Right lobe of liver (tissue), 6 donors: ENCODE measurements at regions not wholly inside any gene's neighbourhood (a gene's known extent, or its start where the extent isn't known, plus 50 kb on each side); places are given as distances from the start of the nearest gene placed in this dataset.

Source experiments
- ATAC-seq, 4 donors: fragments of 200-7000 bp; cut with Tn5 transposase; one replicate each; pipeline ENCODE4 v1.9.1; 2020; ENCODE audit warnings: mild to moderate bottlenecking in 4 of 4, moderate library complexity in 4 of 4
- DNase-seq, 3 donors: peaks; one replicate each; pipeline ENCODE4 v3.0.0-alpha.2; 2020
- H3K27ac ChIP-seq, 3 donors: fragments of 200-600 bp; one replicate each; pipeline ENCODE4 v1.8.0; 2022
- H3K27me3 ChIP-seq, 2 donors: fragments of 200-600 bp; one replicate each; pipeline ENCODE4 v1.8.0; 2022
- H3K36me3 ChIP-seq, 4 donors: fragments of 200-600 bp; sonication (generic) in 1 of 4; one replicate each; pipeline versions ENCODE4 v1.5.1 to v1.8.0; 2017 to 2022; ENCODE audit warnings: control low read depth in 1 of 4
- H3K4me1 ChIP-seq, 4 donors: fragments of 200-600 bp; sonication (generic) in 1 of 4; one replicate each; pipeline versions ENCODE4 v1.5.1 to v1.8.0; 2017 to 2022; ENCODE audit warnings: control low read depth in 1 of 4
- H3K4me3 ChIP-seq, 3 donors: fragments of 200-600 bp; one replicate each; pipeline ENCODE4 v1.8.0; 2022
- H3K9me3 ChIP-seq, 4 donors: fragments of 200-600 bp; sonication (generic) in 1 of 4; one replicate each; pipeline versions ENCODE4 v1.5.1 to v1.8.0; 2017 to 2022; ENCODE audit warnings: control low read depth in 1 of 4
- CTCF ChIP-seq, 4 donors: fragments of 200-600 bp in 3 of 4; fragments of 450-650 bp in 1 of 4; IDR thresholded peaks; one replicate each; pipeline versions ENCODE4 v1.5.1 to v1.8.0; 2016 to 2022; ENCODE audit warnings: antibody characterized with exemption in 4 of 4, mild to moderate bottlenecking in 2 of 4
- POLR2A ChIP-seq: fragments of 450-650 bp; IDR thresholded peaks from one replicate; pipeline ENCODE4 v1.6.1; 2017; ENCODE audit warnings: antibody characterized with exemption, mild to moderate bottlenecking
- WGBS: methylation state at CpG from one replicate; pipeline ENCODE4 v1.1.6; 2018; ENCODE audit warnings: low coverage, low lambda C conversion rate; ENCODE audit not compliant: insufficient coverage; ENCODE audit errors: missing lambda C conversion rate; 5-methylcytosine and 5-hydroxymethylcytosine counted together
- intact Hi-C, 2 donors: fragments of 100-400 bp; cut with DNase I; formaldehyde crosslinking; loops; one replicate each; pipeline versions ENCODE4 v1.11.2 to v1.14.1; 2022
- donor health status: DM: no; HTN: yes; CAD: no.
- donor health status: DM: no; HTN: no; CAD: no.
- donor health status: DM: no; HTN: no; CAD: no.
- donor health status: DM: no; HTN: yes; CAD: no.
- donor health status: DM: no; HTN: yes; CAD: no.

DNA sequence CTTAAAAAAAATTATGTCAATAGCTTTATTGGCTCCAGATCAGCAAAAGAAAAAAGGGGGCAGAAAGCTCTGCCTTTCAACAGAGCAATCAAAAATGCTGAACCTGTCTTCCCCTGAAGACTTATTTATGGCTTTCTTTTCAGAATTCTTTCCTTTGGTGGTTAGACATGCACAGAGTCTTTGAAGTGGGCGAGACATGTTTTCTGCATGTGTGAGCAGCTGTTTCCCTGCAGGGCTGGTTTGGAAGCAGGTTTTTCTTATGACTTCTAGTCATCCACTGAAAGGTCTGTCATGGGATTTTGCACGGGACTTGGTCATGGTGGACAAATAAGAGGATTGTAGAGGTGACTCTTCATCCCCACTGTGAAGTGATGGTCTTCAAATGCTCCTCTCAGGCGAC is 160.3 kb downstream of the VAPA start:
- DNase-seq (no peak), ATAC-seq (no peak)
- Histone ChIP-seq H3K4me3 (no peak overlapping the region), H3K36me3 (no peaks in the 10 kb centered on the region), H3K4me1 (no peaks in the 10 kb centered on the region), H3K9me3 (no peaks in the 10 kb centered on the region), H3K27ac (no peak overlapping the region), H3K27me3 (no peaks in the 10 kb centered on the region)
- TF ChIP-seq CTCF (IDR thresholded peaks at IDR 0.05): no peak
- no peak for TF ChIP-seq POLR2A
- 44% methylated on average over 3 of the region's 3 CpGs for WGBS
- intact Hi-C loops: no loop called here

GRCh38 chr18:10074728-10075127 is 160.9 kb downstream of the VAPA start:
- Histone ChIP-seq H3K9me3 (no peaks in the 10 kb centered on the region), H3K4me3 (no peak overlapping the region), H3K27ac (no peak overlapping the region), H3K36me3 (no peaks in the 10 kb centered on the region), H3K27me3 (no peaks in the 10 kb centered on the region), H3K4me1 (no peaks in the 10 kb centered on the region)
- TF ChIP-seq POLR2A: no peak
- no peak for TF ChIP-seq CTCF (IDR thresholded peaks at IDR 0.05)
- ATAC-seq (no peak), DNase-seq (no peak)
- intact Hi-C loops: no loop called here
- 70% methylated on average over 9 of the region's 9 CpGs for WGBS

- Histone ChIP-seq H3K27me3 (no peaks in the 10 kb centered on the region), H3K27ac (no peak overlapping the region), H3K4me3 (no peak overlapping the region), H3K4me1 (no peaks in the 10 kb centered on the region), H3K36me3 (no peaks in the 10 kb centered on the region), H3K9me3 (no peaks in the 10 kb centered on the region)
- no CpG with 5 or more reads among the region's 5 CpGs for WGBS
- peak in 2 of 4 donors; percentile 28 to 38 for ATAC-seq
- TF ChIP-seq POLR2A: no peak
- TF ChIP-seq CTCF (IDR thresholded peaks at IDR 0.05): no peak
- intact Hi-C loops: no loop called here
- DNase-seq: no peak
Measured at GRCh38 chr18:10076502-10077030, 162.8 kb downstream of the VAPA start.

DNA sequence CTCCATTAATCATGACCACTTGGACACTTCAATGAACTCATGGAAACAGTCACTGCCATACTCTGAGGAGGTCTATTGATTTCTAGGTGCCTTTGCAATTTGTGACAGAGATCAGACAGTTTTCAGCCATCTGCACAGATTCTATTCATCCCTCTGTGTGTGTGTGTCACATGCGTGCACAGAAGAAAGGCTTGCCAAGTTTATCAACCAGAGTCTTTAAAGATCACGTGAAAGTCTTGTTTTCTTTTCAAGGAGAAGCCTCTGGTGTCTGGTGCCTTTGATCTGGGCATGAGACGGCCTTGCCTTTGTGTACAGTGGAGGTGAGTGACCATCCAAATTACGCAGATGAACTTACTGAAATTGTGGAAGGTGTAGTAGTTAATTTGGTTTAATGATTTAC is 164.2 kb downstream of the VAPA start:
- no peak for ATAC-seq
- H3K27ac ChIP-seq: no peak overlapping the region

More for the DNA sequence above, 164.2 kb downstream of the VAPA start:
- 43% methylated on average over 4 of the region's 4 CpGs for WGBS
- Histone ChIP-seq H3K4me3 (no peak overlapping the region), H3K9me3 (no peaks in the 10 kb centered on the region), H3K36me3 (no peaks in the 10 kb centered on the region), H3K27me3 (no peaks in the 10 kb centered on the region), H3K4me1 (no peaks in the 10 kb centered on the region)
- intact Hi-C loops: no loop called here
- TF ChIP-seq CTCF (IDR thresholded peaks at IDR 0.05): no peak
- no peak for TF ChIP-seq POLR2A
- DNase-seq: no peak
